DOHH2 (cell line): ENCODE measurements at regions not wholly inside any gene's neighbourhood (a gene's known extent, or its start where the extent isn't known, plus 50 kb on each side); places are given as distances from the start of the nearest gene placed in this dataset.

Experiments used
- EZH2phosphoT487 ChIP-seq: fragments of 200-600 bp; sonication (generic); IDR thresholded peaks from 2 replicates; pipeline ENCODE4 v1.6.1; 2017; ENCODE audit warnings: borderline replicate concordance, mild to moderate bottlenecking, antibody characterized with exemption, low read length, moderate library complexity, mixed read lengths
- TF ChIP-seq, protein P1 (sequence below): fragments of 200-600 bp; sonication (generic); IDR thresholded peaks from one replicate; pipeline ENCODE4 v1.5.1; 2014; ENCODE audit warnings: antibody characterized with exemption, mild to moderate bottlenecking, low read depth, low read length; ENCODE audit not compliant: poor library complexity, severe bottlenecking

DNA sequence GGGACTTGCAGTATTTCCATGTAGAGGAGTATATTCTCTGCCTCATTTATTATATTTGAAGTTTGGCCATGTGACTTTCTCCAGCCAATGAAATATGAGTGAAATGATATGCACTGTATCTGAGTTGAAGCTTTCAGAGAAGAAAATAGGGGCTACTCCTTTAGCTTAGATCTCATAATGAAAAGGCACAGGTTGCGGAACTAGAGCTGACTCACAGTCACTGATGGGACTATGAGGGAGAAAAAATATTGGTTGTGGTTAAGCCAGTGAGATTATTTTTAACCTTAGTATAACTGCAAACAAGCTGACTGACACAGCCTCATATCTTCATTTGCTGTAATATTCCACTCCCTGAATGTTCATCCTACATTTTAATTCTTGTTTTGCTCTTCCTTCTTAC lies 1104.3 kb downstream of the RPA4 start:
- TF ChIP-seq, protein P1, sequence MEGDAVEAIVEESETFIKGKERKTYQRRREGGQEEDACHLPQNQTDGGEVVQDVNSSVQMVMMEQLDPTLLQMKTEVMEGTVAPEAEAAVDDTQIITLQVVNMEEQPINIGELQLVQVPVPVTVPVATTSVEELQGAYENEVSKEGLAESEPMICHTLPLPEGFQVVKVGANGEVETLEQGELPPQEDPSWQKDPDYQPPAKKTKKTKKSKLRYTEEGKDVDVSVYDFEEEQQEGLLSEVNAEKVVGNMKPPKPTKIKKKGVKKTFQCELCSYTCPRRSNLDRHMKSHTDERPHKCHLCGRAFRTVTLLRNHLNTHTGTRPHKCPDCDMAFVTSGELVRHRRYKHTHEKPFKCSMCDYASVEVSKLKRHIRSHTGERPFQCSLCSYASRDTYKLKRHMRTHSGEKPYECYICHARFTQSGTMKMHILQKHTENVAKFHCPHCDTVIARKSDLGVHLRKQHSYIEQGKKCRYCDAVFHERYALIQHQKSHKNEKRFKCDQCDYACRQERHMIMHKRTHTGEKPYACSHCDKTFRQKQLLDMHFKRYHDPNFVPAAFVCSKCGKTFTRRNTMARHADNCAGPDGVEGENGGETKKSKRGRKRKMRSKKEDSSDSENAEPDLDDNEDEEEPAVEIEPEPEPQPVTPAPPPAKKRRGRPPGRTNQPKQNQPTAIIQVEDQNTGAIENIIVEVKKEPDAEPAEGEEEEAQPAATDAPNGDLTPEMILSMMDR, result no peak
- no peak for TF ChIP-seq EZH2phosphoT487
